ENCODE measurements at regions not wholly inside any gene's neighbourhood (a gene's known extent, or its start where the extent isn't known, plus 50 kb on each side); places are given as distances from the start of the nearest gene placed in this dataset.

GRCh38 chr14:65153101-65153500 is 50.8 kb upstream of the MAX start:
- H3K4me3 ChIP-seq (ENCODE audit: low read depth, low read length), result no peak overlapping the region
- TF ChIP-seq MYC (IDR thresholded peaks at IDR 0.05; ENCODE audit: low read depth, low read length), result no peak
- DNase-seq (ENCODE audit: low read depth), result no peak

GRCh38 chr14:65156568-65157366 is 54.5 kb upstream of the MAX start:
- peak overlapping the region; percentile 9 for H3K4me3 ChIP-seq (ENCODE audit: low read depth, low read length)
- TF ChIP-seq MAX (IDR thresholded peaks at IDR 0.05; ENCODE audit: low read depth, low read length) (no peak), POLR2A (IDR thresholded peaks at IDR 0.05; ENCODE audit: extremely low read depth, insufficient read length) (no peak), MYC (IDR thresholded peaks at IDR 0.05; ENCODE audit: low read depth, low read length) (no peak)
- TF ChIP-seq, protein P1, sequence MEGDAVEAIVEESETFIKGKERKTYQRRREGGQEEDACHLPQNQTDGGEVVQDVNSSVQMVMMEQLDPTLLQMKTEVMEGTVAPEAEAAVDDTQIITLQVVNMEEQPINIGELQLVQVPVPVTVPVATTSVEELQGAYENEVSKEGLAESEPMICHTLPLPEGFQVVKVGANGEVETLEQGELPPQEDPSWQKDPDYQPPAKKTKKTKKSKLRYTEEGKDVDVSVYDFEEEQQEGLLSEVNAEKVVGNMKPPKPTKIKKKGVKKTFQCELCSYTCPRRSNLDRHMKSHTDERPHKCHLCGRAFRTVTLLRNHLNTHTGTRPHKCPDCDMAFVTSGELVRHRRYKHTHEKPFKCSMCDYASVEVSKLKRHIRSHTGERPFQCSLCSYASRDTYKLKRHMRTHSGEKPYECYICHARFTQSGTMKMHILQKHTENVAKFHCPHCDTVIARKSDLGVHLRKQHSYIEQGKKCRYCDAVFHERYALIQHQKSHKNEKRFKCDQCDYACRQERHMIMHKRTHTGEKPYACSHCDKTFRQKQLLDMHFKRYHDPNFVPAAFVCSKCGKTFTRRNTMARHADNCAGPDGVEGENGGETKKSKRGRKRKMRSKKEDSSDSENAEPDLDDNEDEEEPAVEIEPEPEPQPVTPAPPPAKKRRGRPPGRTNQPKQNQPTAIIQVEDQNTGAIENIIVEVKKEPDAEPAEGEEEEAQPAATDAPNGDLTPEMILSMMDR (IDR thresholded peaks at IDR 0.05; ENCODE audit: low read depth, low read length), result no peak
- peak; percentile 77 for DNase-seq (ENCODE audit: low read depth)

- no peak for TF ChIP-seq POLR2A (IDR thresholded peaks at IDR 0.05; ENCODE audit: extremely low read depth, insufficient read length)
- TF ChIP-seq MYC (IDR thresholded peaks at IDR 0.05; ENCODE audit: low read depth, low read length), result no peak
- TF ChIP-seq, protein P1 (IDR thresholded peaks at IDR 0.05; ENCODE audit: low read depth, low read length), result no peak
- no peak for TF ChIP-seq MAX (IDR thresholded peaks at IDR 0.05; ENCODE audit: low read depth, low read length)
- DNase-seq (ENCODE audit: low read depth), result no peak
- no peak overlapping the region for H3K4me3 ChIP-seq (ENCODE audit: low read depth, low read length)
Observed at GRCh38 chr14:65159281-65160062, 57.2 kb upstream of the MAX start.

GRCh38 chr14:65160091-65160490 is 57.8 kb upstream of the MAX start:
- TF ChIP-seq MAX (IDR thresholded peaks at IDR 0.05; ENCODE audit: low read depth, low read length) (no peak), MYC (IDR thresholded peaks at IDR 0.05; ENCODE audit: low read depth, low read length) (no peak), POLR2A (IDR thresholded peaks at IDR 0.05; ENCODE audit: extremely low read depth, insufficient read length) (no peak)
- TF ChIP-seq, protein P1 (IDR thresholded peaks at IDR 0.05; ENCODE audit: low read depth, low read length), result no peak
- no peak overlapping the region for H3K4me3 ChIP-seq (ENCODE audit: low read depth, low read length)
- DNase-seq (ENCODE audit: low read depth), result no peak

DNA sequence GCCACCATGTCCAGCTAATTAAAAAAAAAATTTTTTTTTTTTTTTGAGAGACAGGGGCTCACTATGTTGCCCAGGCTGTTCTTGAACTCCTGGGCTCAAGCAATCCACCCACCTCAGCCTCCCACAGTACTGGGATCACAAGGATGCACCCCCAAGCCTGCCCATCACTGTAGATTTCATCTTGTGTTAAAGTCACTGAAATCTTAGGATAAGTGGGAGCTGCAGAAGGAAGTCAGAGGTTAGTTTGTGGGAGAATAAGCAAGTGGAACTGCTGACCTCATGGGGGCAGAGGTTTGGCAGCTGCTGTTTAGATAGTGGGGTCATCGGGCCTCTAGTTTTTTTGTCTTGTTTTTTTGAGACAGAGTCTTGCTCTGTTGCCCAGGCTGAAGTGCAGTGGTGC is 59.7 kb upstream of the MAX start:
- H3K4me3 ChIP-seq (ENCODE audit: low read depth, low read length), result no peak overlapping the region
- DNase-seq (ENCODE audit: low read depth), result no peak
- no peak for TF ChIP-seq MAX (IDR thresholded peaks at IDR 0.05; ENCODE audit: low read depth, low read length)
- TF ChIP-seq POLR2A (IDR thresholded peaks at IDR 0.05; ENCODE audit: extremely low read depth, insufficient read length), result no peak
- TF ChIP-seq MYC (IDR thresholded peaks at IDR 0.05; ENCODE audit: low read depth, low read length), result no peak
- TF ChIP-seq, protein P1 (IDR thresholded peaks at IDR 0.05; ENCODE audit: low read depth, low read length), result no peak

All from NB4 (cell line).